GM19025 (cell line): ENCODE measurements at regions not wholly inside any gene's neighbourhood (a gene's known extent, or its start where the extent isn't known, plus 50 kb on each side); places are given as distances from the start of the nearest gene placed in this dataset.

Source experiments
- ATAC-seq: cut with Tn5 transposase; IDR thresholded peaks from one replicate; pipeline ENCODE4 v1.9.1; 2021; ENCODE audit warnings: mild to moderate bottlenecking, low read depth, moderate library complexity; ENCODE audit not compliant: unreplicated experiment

DNA sequence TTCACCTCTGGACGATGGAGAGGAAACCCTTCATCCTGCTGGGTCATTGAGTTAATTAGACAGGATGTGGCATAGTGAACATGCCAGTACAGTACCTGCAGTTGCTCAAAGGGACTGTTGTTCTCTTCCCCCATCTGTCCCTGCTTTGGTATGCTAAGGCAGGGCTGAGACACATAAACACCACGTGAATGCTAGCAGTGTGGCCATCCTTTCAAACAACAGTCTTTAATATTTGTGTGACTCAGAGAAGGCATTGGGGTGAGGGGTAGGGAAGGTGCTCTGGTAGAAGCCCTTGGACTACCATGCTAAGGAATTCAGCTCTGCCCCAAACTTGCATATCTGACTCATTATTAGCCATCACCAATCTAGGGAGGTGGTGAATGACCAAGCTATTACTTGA, 180.2 kb upstream of the ZNF618 start:
- ATAC-seq, result no peak

DNA sequence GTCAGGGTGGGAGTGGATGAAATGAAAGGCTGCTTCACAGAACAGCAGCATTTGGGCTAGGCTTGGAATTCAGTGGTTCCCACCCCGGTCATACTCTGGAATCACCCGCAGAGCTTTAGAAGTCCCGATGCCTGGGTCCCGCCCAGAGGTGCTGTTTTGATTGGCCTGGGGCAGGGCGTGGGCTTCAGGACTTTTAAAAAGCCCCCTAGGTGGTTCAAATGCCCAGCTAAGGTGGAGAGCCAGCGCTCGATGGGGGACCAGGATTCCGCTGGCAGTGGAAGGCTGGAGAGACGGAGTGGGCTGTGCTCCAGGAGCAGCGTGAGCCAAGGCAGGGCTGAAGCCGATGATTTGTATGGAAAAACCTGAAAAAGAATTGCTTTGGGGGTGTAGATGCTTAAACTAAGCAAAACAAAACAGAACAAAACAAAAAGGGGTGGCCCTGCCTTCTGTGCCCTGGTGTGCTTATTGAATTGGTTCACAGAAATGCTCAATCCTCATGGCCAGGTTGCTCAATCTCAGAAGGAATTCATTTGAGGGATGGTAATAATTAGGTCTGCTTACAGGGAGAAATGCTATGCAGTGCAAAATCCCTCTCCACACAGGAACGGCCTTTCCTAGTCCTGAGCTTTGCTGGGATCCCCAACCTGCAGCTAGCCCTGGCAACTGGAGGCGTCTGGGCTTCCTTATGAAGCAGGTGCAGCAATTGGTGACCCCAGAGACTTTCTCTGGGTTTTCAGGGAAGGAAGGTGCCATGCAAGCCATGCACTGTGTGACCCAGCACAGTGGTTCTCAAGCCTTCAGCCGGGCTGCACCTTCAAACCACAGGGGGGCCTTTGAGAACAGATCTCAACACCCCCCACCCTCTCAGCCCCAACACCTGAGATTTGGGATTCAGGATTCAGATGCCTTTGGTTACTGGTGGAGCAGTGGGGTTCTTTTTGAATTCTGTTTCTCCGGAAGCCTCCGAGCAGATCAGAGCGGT, 174.0 kb upstream of the ZNF618 start:
- no peak for ATAC-seq

DNA sequence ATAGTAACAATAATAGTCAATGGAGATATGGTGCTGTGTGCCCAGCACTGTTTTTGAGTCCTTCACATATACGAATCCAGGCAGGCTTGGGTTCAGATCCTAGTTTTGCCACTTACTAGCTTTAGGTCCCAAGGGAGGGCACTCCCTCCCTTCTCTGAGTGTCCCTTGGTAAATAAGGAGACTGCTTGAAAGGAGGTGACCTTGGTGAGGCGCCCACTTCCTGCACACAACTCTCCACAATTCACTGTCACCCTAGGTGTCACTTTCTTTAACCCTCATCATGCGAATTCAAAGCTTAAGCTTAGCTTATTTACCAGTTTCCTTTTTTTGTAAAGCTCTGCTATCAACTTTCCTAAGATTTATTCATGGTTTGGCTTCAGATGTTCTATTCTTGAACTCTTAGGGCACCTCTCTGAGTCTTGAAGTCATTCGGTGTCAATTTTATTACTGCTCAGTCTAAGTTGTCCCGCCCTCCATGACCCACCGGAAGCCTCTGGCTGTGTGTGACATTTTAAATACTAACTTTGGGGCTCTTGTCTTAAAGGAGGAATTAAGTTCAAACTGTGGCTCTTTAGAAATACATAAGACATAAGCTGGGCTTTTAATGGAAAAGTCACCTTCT, 170.7 kb upstream of the ZNF618 start:
- no peak for ATAC-seq

DNA sequence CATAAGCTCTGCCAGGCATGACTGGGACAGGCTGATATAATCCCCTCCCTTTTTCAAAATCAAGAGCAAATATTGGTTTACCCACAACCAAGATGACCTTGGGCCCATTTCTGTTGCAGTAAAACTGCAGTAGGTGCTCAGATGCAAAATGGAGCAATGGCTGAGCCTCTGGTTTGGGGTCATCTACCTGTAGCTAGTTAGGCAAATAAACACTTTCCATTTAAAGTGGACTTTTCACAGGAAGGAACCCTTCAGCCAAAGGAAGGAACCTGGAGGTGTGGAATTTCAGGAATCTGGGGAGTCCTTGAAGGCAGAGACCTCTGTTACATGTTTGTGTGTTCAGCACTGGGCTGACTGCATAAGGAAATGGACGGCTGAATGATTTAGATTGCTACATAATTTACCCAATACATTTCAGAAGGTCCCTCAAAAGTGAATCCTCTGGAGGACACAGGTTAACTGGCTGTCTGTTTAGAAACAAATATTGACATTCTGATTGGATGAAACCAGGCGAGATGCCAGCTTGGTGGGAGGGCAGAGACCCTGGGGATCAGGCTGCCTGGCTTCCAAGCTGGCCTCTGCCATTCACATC, 170.1 kb upstream of the ZNF618 start:
- no peak for ATAC-seq

DNA sequence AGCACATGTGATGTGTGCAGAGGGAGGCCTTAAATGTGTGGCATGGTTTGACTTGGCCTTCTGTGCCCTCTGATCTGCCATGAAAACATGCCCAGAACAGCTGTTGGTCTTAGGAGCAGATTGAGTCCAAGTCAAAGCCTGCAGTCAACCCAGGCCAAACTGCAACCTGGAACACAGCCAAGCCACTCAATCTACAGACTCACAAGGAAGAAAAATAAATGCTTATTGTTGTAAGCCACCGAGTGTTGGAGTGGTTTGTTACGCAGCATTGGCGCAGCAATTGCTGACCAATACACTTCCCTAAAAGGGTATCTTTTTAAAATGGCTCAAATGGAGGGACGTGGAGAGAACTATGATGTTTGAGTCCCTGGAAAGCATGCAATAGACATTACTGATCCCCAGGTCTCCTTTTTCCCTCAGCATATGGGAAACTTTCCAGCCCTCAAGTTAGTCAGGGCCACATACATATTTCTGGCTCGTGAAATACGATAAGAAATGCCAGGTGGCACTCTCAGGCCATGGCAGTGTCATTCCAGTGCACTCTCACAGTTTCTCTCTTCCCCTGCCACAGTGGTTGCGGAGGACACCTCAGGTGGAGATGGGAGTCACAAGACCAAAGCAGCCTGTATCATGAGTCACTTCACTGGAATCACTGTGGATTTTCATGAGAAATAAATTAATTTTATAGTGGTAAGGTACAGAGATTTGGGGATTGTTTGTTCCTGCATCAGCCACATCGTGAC, 168.0 kb upstream of the ZNF618 start:
- no peak for ATAC-seq

DNA sequence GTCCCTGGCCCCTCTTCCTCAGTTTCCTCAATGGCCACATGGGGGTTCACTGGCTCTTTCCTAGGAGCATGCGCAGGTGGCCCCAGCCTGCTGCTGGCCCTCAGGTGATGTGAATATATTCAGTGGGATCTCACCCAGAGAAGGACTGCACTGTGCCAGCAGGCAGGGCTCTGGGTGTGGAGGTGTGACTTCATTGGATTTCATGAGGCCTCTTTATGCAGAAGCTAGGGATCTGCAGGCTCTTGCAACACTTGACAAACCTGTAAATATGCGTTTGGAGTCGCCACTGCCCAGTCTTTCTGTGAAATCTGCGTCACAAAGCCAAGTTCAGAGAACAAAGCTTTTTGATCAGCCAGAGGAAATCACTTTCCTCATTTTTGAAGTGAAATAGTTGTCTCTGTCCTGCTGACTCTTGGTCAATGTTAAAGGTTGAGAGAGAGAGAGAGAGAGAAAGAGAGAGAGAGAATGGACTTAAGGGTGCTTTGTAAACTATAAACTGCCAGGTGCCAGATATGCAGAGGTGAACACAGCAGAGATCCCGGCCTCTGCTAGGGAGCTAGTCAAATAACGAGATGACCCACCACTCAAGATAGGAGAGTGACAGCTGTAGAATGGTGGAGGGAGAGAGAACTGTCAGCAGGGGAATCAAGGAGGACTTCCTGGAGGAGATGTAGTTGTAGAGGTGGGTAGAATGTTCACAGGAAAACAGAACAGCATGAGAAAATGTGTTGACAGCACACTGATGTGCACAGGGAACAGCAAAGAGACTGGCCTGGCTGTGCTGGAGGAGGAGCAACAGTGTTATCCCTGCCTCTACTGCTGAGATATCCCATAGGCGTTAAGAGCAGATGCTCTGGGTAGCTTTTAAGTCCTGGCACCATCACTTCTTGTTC, 167.0 kb upstream of the ZNF618 start:
- no peak for ATAC-seq

DNA sequence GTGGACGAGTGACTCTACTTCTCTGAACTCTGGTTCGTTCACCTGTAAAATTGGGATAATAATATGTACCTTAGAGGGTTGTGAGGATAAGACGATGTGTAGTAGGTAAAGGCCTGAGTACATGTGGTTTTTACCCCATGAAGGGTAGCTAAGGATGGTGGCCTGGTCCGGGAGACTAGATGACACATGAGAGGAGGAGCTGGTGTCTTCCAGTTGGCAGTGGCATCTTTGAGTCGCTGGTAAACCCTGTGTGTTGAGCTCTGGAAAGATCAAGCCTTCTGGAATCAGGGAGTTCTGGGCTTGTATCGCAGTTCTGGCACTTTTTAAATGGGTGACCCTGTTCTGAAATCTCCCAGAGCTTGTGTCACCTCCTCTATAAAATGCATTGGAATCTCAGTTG, 166.4 kb upstream of the ZNF618 start:
- ATAC-seq, result no peak

DNA sequence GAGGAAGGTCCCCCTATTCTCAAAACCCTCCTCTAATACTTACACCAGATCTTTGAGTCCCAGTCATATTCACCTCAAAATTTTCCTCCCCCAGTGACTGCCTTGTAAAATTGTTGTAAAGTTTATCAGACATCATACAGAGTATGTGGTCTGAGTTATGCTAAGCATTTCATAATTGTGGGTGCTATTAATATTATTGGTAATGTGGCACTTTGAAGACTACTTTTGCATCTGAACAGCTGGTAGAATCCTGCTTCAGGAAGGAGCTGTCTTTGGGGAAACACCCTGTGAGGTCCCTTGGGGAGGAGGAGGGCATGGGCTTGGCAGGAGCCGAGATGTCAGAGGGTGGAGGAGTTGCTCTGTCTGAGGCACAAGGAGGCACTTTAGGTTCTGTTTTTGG, 164.9 kb upstream of the ZNF618 start:
- ATAC-seq, result no peak

DNA sequence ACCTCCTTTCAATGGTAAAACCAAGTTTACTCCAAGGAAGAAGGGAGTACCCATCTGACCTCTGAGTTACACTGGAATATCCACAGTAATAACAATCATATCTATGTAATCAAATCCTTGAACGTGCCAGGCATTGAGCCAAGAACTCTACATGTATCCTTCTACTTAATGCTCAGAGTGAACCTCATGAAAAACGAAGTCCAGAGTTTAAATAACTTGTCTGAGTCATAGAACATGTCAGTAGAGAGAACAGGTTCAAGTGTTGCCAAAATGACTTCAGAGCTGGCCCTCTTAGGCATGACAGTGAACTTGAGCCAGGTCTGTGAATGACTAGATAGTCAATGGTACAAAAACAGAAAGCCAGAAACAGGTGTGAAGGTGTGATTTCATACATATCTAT, 164.1 kb upstream of the ZNF618 start:
- ATAC-seq, result no peak

DNA sequence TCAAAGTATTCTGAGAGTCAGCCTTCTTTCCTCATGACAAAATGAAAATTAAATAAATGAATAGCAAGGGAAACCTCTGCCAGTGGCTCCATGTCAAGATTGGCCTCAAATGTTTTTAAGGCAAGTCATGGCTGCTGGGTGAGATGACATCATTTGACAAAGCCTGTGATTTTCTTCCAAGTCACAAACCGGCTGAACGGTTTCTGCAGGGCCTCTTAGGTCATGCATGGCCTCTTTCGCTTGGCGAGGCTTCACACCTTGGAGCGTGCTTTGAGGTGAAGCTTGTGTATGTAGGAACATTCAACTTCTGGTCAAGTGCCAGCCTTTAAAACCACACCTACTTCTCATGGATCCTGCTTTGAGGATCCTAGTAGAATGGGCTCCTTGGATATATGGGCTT, 161.0 kb upstream of the ZNF618 start:
- no peak for ATAC-seq

DNA sequence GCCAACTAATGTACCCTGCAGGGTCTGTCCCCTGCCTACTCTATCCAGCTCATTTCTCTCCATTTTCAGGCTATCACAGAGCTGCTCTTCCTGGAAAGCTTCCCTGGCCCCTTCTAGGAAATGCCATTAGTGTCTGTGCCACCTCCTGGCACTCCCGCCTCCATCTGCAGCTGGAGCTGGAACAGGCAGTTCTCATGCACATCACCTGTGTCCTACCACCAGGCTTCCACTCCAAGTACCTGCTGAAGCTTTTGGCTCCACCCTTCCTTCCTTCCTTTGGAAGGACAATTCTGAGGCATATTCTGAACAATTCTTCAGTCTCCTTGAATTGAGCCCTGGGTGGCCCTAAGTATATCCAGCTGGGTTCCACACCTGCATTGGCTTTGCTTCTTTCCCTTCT, 156.2 kb upstream of the ZNF618 start:
- ATAC-seq, result no peak

DNA sequence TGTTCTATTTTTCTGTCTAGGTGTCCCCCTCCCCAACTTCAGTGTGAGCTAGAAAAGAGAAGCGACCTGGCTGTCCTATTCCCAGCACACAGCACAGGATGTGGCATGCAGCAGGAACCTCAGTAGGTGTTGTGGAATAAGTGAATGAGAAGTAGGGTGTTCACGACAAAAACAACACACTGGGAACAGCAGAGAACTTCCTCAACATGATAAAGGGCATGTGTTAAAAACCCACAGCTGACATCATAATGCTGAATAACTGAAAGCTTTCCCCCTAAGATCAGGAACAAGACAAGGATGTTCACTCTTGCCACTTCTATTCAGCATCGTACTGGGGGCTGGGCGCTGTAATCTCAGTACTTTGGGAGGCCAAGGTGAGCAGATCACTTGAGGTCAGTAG, 155.6 kb upstream of the ZNF618 start:
- no peak for ATAC-seq

DNA sequence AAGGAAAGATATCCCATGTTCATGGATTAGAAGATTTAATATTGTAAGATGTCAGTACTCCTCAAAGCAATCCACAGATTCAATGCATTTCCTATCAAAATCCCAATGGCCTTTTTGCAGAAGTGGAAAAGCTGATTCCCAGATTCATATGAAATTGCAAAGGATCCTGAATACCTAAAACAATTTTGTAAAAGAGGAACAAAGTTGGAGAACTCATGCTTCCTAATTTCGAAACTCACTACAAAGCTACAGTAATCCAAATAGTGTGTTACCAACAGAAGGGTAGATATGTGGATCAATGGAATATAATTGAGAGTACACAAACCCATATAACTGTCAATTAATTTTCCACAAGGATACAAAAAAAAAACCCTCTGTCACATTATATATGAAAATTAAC, 154.3 kb upstream of the ZNF618 start:
- no peak for ATAC-seq

DNA sequence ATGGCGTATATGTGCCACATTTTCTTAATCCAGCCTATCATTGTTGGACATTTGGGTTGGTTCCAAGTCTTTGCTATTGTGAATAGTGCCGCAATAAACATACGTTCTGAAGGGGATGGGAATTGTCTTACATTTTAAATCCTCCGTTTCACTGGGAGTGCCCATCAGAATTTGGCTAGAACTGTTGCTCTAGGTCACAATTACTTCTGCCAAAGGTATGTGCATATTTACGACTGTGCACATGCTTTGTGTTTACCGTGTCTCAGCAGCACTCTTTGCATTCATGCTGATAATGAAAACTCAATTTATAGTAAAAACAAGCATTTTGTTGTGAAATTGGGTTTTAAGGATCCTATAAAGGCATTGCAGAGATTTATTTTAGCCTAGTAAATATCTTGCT, 151.9 kb upstream of the ZNF618 start:
- no peak for ATAC-seq

DNA sequence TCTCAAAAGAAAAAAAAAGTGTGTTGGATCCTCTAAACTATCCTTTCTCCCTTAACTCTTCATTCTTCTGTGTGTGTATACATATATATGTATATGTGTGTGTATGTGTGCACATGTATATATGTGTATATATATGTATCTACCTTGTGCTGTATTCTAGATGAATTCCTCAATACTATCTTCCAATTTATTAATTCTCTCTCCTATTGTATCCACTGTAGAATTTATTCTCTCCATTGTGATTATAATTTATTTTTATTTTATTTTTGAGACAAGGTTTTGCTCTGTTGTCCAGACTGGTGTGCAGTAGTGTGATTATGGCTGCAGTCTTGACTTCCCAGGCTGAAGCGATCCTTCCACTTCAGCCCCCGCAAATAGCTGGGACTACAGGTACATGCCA, 147.1 kb upstream of the ZNF618 start:
- no peak for ATAC-seq

DNA sequence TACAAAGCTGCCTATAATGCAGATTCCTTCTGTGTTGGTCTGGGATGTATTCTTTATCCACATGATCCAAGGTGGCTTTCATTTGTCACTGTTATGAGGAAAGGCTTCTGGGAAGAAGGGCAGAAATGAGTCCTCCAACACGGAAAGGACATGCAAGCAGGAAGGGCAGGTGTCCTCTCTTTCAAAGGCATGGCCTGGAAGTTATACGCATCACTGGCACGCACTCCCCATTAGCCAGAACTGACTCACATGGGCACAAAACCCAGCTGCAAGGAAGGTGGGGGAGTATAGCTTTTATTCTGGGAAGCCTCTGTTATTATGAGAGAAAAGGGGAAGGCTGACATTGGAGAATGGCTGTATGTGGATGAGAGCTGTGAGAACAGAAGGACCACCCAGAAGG, 141.3 kb upstream of the ZNF618 start:
- no peak for ATAC-seq

DNA sequence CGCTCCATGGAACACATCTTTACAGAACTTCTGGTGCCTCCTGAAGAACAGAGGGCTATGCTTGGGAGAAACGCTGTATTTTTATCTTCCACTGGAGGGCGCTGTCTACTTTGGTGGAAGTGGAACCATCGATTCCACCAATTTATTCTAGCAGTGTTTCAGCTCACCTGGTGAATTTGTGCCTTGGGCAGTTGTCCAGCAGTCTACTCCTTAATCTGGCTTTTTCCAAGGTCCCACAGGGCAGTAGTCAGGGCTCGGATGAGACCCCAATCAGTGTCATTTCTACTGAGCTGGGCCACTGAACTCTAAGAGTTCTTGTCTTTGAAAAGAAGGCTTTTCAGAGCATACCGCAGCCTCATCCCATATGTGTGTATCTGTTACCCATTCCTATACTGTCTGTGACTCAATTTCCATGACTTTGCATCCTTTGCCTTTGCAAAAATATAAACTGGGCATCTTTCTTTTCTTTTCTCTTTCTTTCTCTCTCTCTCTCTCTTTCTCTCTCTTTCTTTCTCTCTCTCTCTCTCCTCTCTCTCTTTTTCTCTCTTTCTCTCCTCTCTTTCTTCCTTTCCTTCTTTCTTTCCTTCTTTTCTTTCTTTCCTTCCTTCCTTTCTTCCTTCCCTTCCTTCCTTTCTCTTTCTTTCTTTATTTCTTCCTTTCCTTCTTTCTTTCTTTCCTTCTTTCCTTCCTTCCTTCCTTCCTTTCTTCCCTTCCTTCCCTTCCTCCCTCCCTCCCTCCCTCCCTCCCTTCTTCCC, 138.4 kb upstream of the ZNF618 start:
- no peak for ATAC-seq

DNA sequence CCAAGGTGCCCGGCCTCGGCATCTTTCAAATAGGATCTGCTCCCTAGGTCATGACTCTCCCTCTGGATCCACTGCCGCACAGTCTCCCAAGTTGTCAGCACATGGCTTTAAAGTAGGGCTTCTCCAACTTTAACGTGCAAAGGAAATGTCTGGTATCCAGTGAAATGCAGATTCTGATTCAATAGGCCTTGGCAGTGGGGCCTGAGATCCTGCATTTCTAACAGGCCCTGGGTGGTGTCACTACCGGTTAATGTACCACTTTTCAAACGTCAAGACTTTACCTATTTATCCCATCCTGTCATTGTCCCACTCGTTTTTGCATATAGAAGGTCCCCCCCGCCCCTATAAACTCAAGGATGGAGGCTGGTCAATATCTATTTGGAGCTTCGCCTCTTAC, 137.6 kb upstream of the ZNF618 start:
- ATAC-seq, result no peak

DNA sequence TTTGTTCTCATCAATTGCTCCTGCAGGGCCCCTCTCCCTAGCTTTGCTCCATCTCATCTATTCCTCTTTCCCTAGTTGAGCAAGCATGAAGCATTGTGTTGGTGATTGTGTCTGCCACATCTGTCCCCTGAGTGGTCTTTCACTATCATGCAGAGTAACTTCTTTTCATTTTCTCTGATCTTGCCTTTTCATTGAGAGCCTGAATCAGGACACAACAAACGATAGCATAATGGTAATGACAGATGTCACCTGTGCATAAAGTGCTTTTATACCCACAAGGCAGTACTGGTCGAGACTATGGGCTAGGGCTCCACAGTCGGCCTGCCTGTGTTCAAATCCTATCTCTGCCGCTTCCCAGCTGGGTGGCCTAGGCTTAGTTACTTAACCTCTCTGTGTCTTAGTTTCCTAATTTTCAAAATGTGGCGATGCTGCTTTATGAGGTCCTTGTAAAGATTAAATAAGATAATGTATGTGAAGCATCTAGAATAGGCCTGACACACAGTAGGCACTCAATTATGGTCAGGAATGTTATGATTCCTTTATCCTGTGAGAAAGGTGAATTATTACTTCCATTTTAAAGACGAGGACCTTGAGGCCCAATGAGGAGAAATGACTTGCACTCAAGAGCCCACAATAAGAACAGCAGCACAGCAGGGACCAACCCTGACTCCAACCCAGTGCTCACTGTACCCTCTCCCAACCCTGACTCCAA, 137.1 kb upstream of the ZNF618 start:
- ATAC-seq, result no peak
